OCI-LY3 (cell line): ENCODE measurements at regions not wholly inside any gene's neighbourhood (a gene's known extent, or its start where the extent isn't known, plus 50 kb on each side); places are given as distances from the start of the nearest gene placed in this dataset.

ENCODE experiments used
- CTCF ChIP-seq: fragments of 200-600, 300-600 bp; sonication (generic); IDR thresholded peaks from 2 replicates; pipeline ENCODE4 v1.5.1; 2014; ENCODE audit warnings: antibody characterized with exemption, low read length, low read depth
- EZH2phosphoT487 ChIP-seq: fragments of 200-600 bp; shearing (Covaris generic); IDR thresholded peaks from 2 replicates; pipeline ENCODE4 v1.6.1; 2018; ENCODE audit warnings: antibody characterized with exemption, mixed run types, low read depth

DNA sequence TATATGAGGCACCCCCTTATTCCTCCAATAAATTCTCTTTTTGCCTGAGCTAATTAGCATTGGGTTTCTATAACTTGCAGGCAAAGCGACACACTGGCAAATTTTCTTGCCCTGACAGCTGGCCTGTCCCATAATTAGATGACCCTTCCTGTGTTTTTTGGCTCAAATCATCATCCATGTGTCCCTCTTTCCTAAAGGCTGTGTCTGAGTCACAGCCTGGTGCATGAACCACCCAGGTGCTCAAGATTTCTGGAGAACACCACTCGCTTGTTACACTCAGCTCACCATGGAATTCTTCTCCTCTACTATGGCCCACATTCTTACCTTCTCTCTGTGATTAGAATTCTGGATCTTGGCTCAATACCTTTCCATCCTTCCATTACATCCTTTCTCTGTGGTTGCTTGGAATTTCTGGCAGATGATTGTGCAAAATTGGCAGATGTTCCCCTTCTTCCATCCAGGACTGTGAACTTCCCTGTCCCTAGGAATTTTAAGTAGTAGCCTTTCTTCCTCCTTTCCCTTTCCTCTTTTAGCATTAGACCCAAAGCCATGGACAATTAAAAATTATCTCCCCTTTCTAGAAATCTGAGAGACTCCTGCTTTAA, 116.0 kb upstream of the ANKRD1 start:
- TF ChIP-seq CTCF: no peak
- no peak for TF ChIP-seq EZH2phosphoT487
